GM13976 (cell line): ENCODE measurements at regions not wholly inside any gene's neighbourhood (a gene's known extent, or its start where the extent isn't known, plus 50 kb on each side); places are given as distances from the start of the nearest gene placed in this dataset.
"Not testable (repeated sequence)": the region's sequence is repeated elsewhere in the genome, so short reads cannot be mapped to it uniquely, and the experiment has no call there.

Source experiments
- DNase-seq: peaks from one replicate; pipeline ENCODE4 v3.0.0; 2012; ENCODE audit warnings: low spot score
- CTCF ChIP-seq: IDR thresholded peaks from 2 replicates; pipeline ENCODE4 v1.5.1; 2012; ENCODE audit warnings: borderline replicate concordance, mild to moderate bottlenecking; ENCODE audit not compliant: insufficient read depth; ENCODE audit errors: extremely low read depth, missing control alignments, control extremely low read depth
- in situ Hi-C: fragments of 300-500 bp; cut with MboI; formaldehyde crosslinking; loops from one replicate; pipeline ENCODE4 v1.12.0; 2022; ENCODE audit warnings: low sequenced_read_pairs, mixed read lengths, inconsistent platforms; ENCODE audit not compliant: unreplicated experiment

- DNase-seq: no peak
- no peak for TF ChIP-seq CTCF
- in situ Hi-C loops: no loop called here
Measured at GRCh38 chr7:15143936-15144335, 241.4 kb upstream of the DGKB start.

GRCh38 chr7:15143121-15143520 lies 240.6 kb upstream of the DGKB start:
- no peak for DNase-seq
- in situ Hi-C loops: no loop called here
- no peak for TF ChIP-seq CTCF

- DNase-seq: no peak
- no peak for TF ChIP-seq CTCF
- in situ Hi-C loops: no loop called here
Measured at GRCh38 chr7:15140431-15140830, 237.9 kb upstream of the DGKB start.

GRCh38 chr7:15131661-15132060 lies 229.1 kb upstream of the DGKB start:
- no peak for DNase-seq
- in situ Hi-C loops: no loop called here
- no peak for TF ChIP-seq CTCF

GRCh38 chr7:15130666-15131541 lies 228.4 kb upstream of the DGKB start:
- TF ChIP-seq CTCF: no peak
- in situ Hi-C loops: no loop called here
- no peak for DNase-seq

GRCh38 chr7:15128716-15129115 lies 226.2 kb upstream of the DGKB start:
- in situ Hi-C loops: no loop called here
- no peak for TF ChIP-seq CTCF
- DNase-seq: no peak

GRCh38 chr7:15126653-15127052 lies 224.1 kb upstream of the DGKB start:
- in situ Hi-C loops, DNase-seq: not testable (repeated sequence)
